ENCODE measurements at regions not wholly inside any gene's neighbourhood (a gene's known extent, or its start where the extent isn't known, plus 50 kb on each side); places are given as distances from the start of the nearest gene placed in this dataset.

- TF ChIP-seq CTCF (IDR thresholded peaks at IDR 0.05): no peak
- no peak for TF ChIP-seq POLR2A (IDR thresholded peaks at IDR 0.05)
These were observed 191.2 kb upstream of the PLXNC1 start for GRCh38 chr12:93957168-93957567.
